Hepatocyte (in vitro differentiated cells): ENCODE measurements at regions not wholly inside any gene's neighbourhood (a gene's known extent, or its start where the extent isn't known, plus 50 kb on each side); places are given as distances from the start of the nearest gene placed in this dataset.
"Not testable (repeated sequence)": the region's sequence is repeated elsewhere in the genome, so short reads cannot be mapped to it uniquely, and the experiment has no call there.

Source experiments
- DNase-seq: peaks from one replicate; pipeline ENCODE4 v3.0.0-alpha.2; 2016; ENCODE audit warnings: low spot score
- H2AFZ ChIP-seq: fragments of 200-600 bp; sonication (generic); 2 replicates; pipeline ENCODE4 v1.6.0; 2016; ENCODE audit warnings: antibody characterized with exemption, mild to moderate bottlenecking
- H3K27ac ChIP-seq: fragments of 200-600 bp; sonication (generic); 2 replicates; pipeline ENCODE4 v1.5.1; 2016; ENCODE audit warnings: mild to moderate bottlenecking
- H3K27me3 ChIP-seq: fragments of 200-600 bp; sonication (generic); 2 replicates; pipeline ENCODE4 v1.6.1; 2016
- H3K36me3 ChIP-seq: fragments of 200-600 bp; sonication (generic); replicated peaks from 2 replicates; pipeline ENCODE4 v1.5.1; 2016; ENCODE audit warnings: low read depth; ENCODE audit not compliant: insufficient read depth
- H3K4me1 ChIP-seq: fragments of 200-600 bp; sonication (generic); 2 replicates; pipeline ENCODE4 v1.5.1; 2016; ENCODE audit warnings: mild to moderate bottlenecking, moderate library complexity; ENCODE audit not compliant: insufficient read depth
- H3K4me2 ChIP-seq: fragments of 200-600 bp; sonication (generic); 2 replicates; pipeline ENCODE4 v1.6.0; 2016
- H3K4me3 ChIP-seq: fragments of 200-600 bp; sonication (generic); 2 replicates; pipeline ENCODE4 v1.5.1; 2016; ENCODE audit warnings: mild to moderate bottlenecking
- H3K79me2 ChIP-seq: fragments of 200-600 bp; sonication (generic); 2 replicates; pipeline ENCODE4 v1.6.0; 2017; ENCODE audit warnings: mild to moderate bottlenecking
- H3K9me2 ChIP-seq: fragments of 200-600 bp; sonication (generic); replicated peaks from 2 replicates; pipeline ENCODE4 v1.6.0; 2017; ENCODE audit warnings: mild to moderate bottlenecking; ENCODE audit not compliant: insufficient read depth
- H3K9me3 ChIP-seq: fragments of 200-600 bp; sonication (generic); 2 replicates; pipeline ENCODE4 v1.5.1; 2016; ENCODE audit warnings: low read depth, mild to moderate bottlenecking
- H4K20me1 ChIP-seq: fragments of 200-600 bp; sonication (generic); 2 replicates; pipeline ENCODE4 v1.6.0; 2016; ENCODE audit warnings: mild to moderate bottlenecking; ENCODE audit not compliant: insufficient read depth, poor library complexity, severe bottlenecking
- EZH2 ChIP-seq: fragments of 200-600 bp; sonication (generic); IDR thresholded peaks from 2 replicates; pipeline ENCODE4 v1.6.1; 2016; ENCODE audit warnings: antibody characterized with exemption, mild to moderate bottlenecking, borderline replicate concordance
- EZH2phosphoT487 ChIP-seq: fragments of 200-600 bp; sonication (generic); IDR thresholded peaks from one replicate; pipeline ENCODE4 v1.6.1; 2018; ENCODE audit warnings: antibody characterized with exemption, mild to moderate bottlenecking, low read depth, moderate library complexity; ENCODE audit not compliant: unreplicated experiment, severe bottlenecking
- WGBS: methylation state at CpG from one replicate; pipeline ENCODE4 v1.1.6; 2016; ENCODE audit warnings: low lambda C conversion rate; ENCODE audit errors: missing lambda C conversion rate; 5-methylcytosine and 5-hydroxymethylcytosine counted together
- TF ChIP-seq, protein P1 (sequence below): fragments of 200-600 bp; sonication (generic); IDR thresholded peaks from 2 replicates; pipeline ENCODE4 v1.5.1; 2016; ENCODE audit warnings: antibody characterized with exemption, mild to moderate bottlenecking; ENCODE audit not compliant: poor library complexity

GRCh38 chr16:29146266-29146665, 161.4 kb downstream of the LAT start:
- no peak for TF ChIP-seq EZH2
- TF ChIP-seq, protein P1, sequence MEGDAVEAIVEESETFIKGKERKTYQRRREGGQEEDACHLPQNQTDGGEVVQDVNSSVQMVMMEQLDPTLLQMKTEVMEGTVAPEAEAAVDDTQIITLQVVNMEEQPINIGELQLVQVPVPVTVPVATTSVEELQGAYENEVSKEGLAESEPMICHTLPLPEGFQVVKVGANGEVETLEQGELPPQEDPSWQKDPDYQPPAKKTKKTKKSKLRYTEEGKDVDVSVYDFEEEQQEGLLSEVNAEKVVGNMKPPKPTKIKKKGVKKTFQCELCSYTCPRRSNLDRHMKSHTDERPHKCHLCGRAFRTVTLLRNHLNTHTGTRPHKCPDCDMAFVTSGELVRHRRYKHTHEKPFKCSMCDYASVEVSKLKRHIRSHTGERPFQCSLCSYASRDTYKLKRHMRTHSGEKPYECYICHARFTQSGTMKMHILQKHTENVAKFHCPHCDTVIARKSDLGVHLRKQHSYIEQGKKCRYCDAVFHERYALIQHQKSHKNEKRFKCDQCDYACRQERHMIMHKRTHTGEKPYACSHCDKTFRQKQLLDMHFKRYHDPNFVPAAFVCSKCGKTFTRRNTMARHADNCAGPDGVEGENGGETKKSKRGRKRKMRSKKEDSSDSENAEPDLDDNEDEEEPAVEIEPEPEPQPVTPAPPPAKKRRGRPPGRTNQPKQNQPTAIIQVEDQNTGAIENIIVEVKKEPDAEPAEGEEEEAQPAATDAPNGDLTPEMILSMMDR = no peak
- TF ChIP-seq EZH2phosphoT487 = no peak
- Histone ChIP-seq H3K4me2 (no peak overlapping the region), H3K27me3 (no peaks in the 10 kb centered on the region), H3K9me3 (no peaks in the 10 kb centered on the region), H3K79me2 (no peaks in the 10 kb centered on the region), H4K20me1 (no peaks in the 10 kb centered on the region), H3K4me1 (no peaks in the 10 kb centered on the region), H3K9me2 (no peaks in the 10 kb centered on the region), H3K27ac (no peak overlapping the region), H3K36me3 (no peaks in the 10 kb centered on the region), H3K4me3 (no peak overlapping the region), H2AFZ (no peak overlapping the region)
- DNase-seq = no peak
- WGBS = 92% methylated on average over 15 of the region's 15 CpGs

GRCh38 chr16:29145486-29146225, 160.8 kb downstream of the LAT start:
- not testable (repeated sequence) for DNase-seq, H2AFZ ChIP-seq, H3K27ac ChIP-seq, H4K20me1 ChIP-seq, H3K27me3 ChIP-seq, H3K36me3 ChIP-seq, H3K79me2 ChIP-seq, H3K4me1 ChIP-seq, H3K4me2 ChIP-seq, H3K9me3 ChIP-seq, H3K4me3 ChIP-seq, H3K9me2 ChIP-seq
- 82% methylated on average over 15 of the region's 15 CpGs for WGBS

DNA sequence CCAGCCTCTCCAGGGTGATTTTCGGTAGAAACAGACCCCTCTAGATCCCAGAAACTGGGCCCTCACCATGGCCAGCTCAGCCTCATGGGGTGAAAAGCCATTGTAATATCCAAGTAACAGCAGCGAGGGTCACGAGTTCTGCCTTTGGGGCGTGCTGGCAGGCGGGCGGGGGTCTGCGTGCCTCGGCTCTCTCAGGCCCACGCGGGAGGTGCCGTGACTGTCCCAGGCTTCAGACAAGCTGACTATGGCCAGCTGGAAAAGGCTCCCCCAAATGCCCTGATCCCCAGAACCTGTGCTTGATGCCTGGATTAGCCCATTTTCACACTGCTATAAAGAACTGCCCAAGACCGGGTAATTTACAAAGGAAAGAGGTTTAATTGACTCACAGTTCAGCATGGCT, 160.2 kb downstream of the LAT start:
- not testable (repeated sequence) for H3K36me3 ChIP-seq, H3K9me2 ChIP-seq, H3K9me3 ChIP-seq, H2AFZ ChIP-seq, H3K4me3 ChIP-seq, DNase-seq, H3K4me1 ChIP-seq, H3K4me2 ChIP-seq, H4K20me1 ChIP-seq, H3K27me3 ChIP-seq, H3K79me2 ChIP-seq, H3K27ac ChIP-seq
- 97% methylated on average over 12 of the region's 12 CpGs for WGBS

GRCh38 chr16:29144669-29145062, 159.8 kb downstream of the LAT start:
- not testable (repeated sequence) for H3K9me2 ChIP-seq, H3K9me3 ChIP-seq, H3K4me1 ChIP-seq, H3K27me3 ChIP-seq, DNase-seq, H4K20me1 ChIP-seq, H3K36me3 ChIP-seq, H2AFZ ChIP-seq, H3K27ac ChIP-seq, H3K4me3 ChIP-seq, H3K4me2 ChIP-seq, H3K79me2 ChIP-seq
- WGBS = 88% methylated on average over 14 of the region's 15 CpGs

DNA sequence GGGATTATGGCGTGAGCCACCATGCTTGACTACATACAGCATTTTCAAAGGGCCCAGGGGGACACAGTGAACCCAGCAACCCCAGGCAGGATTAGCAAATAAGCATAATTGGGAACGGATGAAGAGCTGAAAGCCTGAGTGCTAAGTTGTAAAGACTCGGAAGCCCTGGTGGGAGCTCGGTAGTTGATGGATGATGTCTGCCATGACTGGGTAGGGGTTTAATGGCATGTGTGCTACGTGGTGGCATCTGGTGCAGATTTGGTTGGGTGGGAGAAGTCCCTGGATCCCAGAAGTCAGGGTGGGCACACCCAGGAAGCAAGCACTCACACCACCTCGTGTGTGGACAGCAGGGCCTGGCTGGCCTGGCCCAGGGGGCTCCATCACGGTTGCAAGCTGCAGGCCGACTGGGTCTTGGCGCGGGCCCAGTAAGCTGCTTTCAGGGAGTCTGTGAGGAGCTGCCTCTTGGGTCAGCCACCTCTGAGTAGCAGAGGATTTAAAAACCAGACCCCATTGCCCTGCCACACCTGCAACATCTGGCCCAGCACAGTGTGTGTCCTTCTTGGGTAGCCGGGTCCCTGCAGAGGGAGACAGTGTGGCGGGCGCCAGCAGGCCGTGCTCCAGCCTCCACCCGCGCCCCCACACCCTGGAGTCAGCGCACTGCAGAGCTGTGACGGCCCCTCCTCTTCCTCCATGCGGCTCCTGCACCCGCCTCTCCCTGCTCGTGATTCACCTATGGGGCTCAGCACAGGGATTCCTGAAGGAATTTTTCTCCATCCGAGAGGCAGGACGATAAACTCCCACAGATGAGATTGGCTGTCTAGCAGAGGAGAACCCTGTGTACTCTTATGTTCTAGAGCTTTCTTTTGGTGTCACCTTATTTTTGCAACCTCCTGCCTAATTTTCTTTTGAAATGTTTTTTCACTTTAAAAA, 159.2 kb downstream of the LAT start:
- H2AFZ ChIP-seq, H3K36me3 ChIP-seq, H3K9me2 ChIP-seq, H3K27ac ChIP-seq, H3K4me2 ChIP-seq, H3K4me3 ChIP-seq, DNase-seq, H3K4me1 ChIP-seq, H4K20me1 ChIP-seq, H3K27me3 ChIP-seq, H3K9me3 ChIP-seq, H3K79me2 ChIP-seq: not testable (repeated sequence)
- 86% methylated on average over 21 of the region's 23 CpGs for WGBS

- not testable (repeated sequence) for H3K4me1 ChIP-seq, H3K9me3 ChIP-seq, H3K36me3 ChIP-seq, H3K4me2 ChIP-seq, H2AFZ ChIP-seq, H3K4me3 ChIP-seq, H3K27ac ChIP-seq, H3K27me3 ChIP-seq, H3K79me2 ChIP-seq, DNase-seq, H4K20me1 ChIP-seq, H3K9me2 ChIP-seq
- 88% methylated on average over 13 of the region's 14 CpGs for WGBS
Measured at GRCh38 chr16:29142506-29142905, 157.7 kb downstream of the LAT start.
